ENCODE measurements at regions not wholly inside any gene's neighbourhood (a gene's known extent, or its start where the extent isn't known, plus 50 kb on each side); places are given as distances from the start of the nearest gene placed in this dataset.

- no peak for TF ChIP-seq POLR2AphosphoS5 (IDR thresholded peaks at IDR 0.05; ENCODE audit: low read length)
- TF ChIP-seq EED (IDR thresholded peaks at IDR 0.05; ENCODE audit: low read depth) = no peak
Measured at GRCh38 chr11:39675171-39675570, 1784.3 kb downstream of the LRRC4C start (continued).

- intact Hi-C loops (cut with micrococcal nuclease; ENCODE audit: unreplicated experiment) = no loop called here
- H3K9me3 ChIP-seq (replicated peaks; ENCODE audit: control insufficient read depth, insufficient read depth, low read length) = no peaks in the 10 kb centered on the region
- no peak overlapping the region for H3K9ac ChIP-seq (ENCODE audit: control insufficient read depth, insufficient read depth, low read length)
- in situ Hi-C loops (cut with MboI) = no loop called here
- no peak overlapping the region for H3K27ac ChIP-seq (ENCODE audit: control insufficient read depth, insufficient read depth)
- no peaks in the 10 kb centered on the region for H3K4me1 ChIP-seq (ENCODE audit: control insufficient read depth, insufficient read depth, low read length)
- ATAC-seq = no peak
- 0% methylated on average over 2 of the region's 2 CpGs for WGBS (ENCODE audit: insufficient coverage, insufficient replicate concordance, low lambda C conversion rate, missing lambda C conversion rate)
- no peaks in the 10 kb centered on the region for H3K79me2 ChIP-seq (ENCODE audit: control insufficient read depth, insufficient read depth, low read length)
- no peak overlapping the region for H3K4me2 ChIP-seq (ENCODE audit: control insufficient read depth, insufficient read depth)
- no peak overlapping the region for H3K4me3 ChIP-seq
- ChIA-PET RAD21 (ENCODE audit: unreplicated experiment) (interaction anchor here (0.6 kb wide), 1 partner anchor 12 kb away, joined by 3 read pairs; no protein-coding TSS in a partner anchor), POLR2A (no interaction called here), CTCF (no interaction called here), SMC1A (ENCODE audit: uncharacterized antibody, unreplicated experiment) (no interaction called here)
- no peak for DNase-seq (ENCODE audit: low read depth, low spot score)
- H2AFZ ChIP-seq (ENCODE audit: control insufficient read depth, low read depth, low read length) = no peak overlapping the region
- no peak for FAIRE-seq
- no peaks in the 10 kb centered on the region for H3K36me3 ChIP-seq (ENCODE audit: control insufficient read depth in 2 of 2, insufficient read depth in 2 of 2, low read length in 1 of 2)
- no TSS peak for BruUV-seq (replicated peaks)
- no peaks in the 10 kb centered on the region for H4K20me1 ChIP-seq (ENCODE audit: control insufficient read depth, insufficient read depth)
- H3K27me3 ChIP-seq (replicated peaks in 1 of 2; ENCODE audit: control insufficient read depth in 2 of 2, insufficient read depth in 2 of 2, low read length in 1 of 2) = no peaks in the 10 kb centered on the region
- no peak for TF ChIP-seq MTA3 (IDR thresholded peaks at IDR 0.05; ENCODE audit: borderline replicate concordance, low read length)
- TF ChIP-seq ZNF24 (IDR thresholded peaks at IDR 0.05) = no peak
- no peak for TF ChIP-seq CEBPB (IDR thresholded peaks at IDR 0.05; ENCODE audit: borderline replicate concordance in 1 of 2, low read depth in 2 of 2, low read length in 2 of 2)
- TF ChIP-seq, protein P1, sequence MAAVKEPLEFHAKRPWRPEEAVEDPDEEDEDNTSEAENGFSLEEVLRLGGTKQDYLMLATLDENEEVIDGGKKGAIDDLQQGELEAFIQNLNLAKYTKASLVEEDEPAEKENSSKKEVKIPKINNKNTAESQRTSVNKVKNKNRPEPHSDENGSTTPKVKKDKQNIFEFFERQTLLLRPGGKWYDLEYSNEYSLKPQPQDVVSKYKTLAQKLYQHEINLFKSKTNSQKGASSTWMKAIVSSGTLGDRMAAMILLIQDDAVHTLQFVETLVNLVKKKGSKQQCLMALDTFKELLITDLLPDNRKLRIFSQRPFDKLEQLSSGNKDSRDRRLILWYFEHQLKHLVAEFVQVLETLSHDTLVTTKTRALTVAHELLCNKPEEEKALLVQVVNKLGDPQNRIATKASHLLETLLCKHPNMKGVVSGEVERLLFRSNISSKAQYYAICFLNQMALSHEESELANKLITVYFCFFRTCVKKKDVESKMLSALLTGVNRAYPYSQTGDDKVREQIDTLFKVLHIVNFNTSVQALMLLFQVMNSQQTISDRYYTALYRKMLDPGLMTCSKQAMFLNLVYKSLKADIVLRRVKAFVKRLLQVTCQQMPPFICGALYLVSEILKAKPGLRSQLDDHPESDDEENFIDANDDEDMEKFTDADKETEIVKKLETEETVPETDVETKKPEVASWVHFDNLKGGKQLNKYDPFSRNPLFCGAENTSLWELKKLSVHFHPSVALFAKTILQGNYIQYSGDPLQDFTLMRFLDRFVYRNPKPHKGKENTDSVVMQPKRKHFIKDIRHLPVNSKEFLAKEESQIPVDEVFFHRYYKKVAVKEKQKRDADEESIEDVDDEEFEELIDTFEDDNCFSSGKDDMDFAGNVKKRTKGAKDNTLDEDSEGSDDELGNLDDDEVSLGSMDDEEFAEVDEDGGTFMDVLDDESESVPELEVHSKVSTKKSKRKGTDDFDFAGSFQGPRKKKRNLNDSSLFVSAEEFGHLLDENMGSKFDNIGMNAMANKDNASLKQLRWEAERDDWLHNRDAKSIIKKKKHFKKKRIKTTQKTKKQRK (IDR thresholded peaks at IDR 0.05; ENCODE audit: low read depth, low read length) = no peak
- no peak for TF ChIP-seq SUZ12 (IDR thresholded peaks at IDR 0.05; ENCODE audit: unreplicated experiment)
- no peak for TF ChIP-seq KDM1A (IDR thresholded peaks at IDR 0.05; ENCODE audit: borderline replicate concordance)
- no peak for TF ChIP-seq E4F1 (IDR thresholded peaks at IDR 0.05; ENCODE audit: borderline replicate concordance, partially characterized antibody)
- TF ChIP-seq, protein P2, sequence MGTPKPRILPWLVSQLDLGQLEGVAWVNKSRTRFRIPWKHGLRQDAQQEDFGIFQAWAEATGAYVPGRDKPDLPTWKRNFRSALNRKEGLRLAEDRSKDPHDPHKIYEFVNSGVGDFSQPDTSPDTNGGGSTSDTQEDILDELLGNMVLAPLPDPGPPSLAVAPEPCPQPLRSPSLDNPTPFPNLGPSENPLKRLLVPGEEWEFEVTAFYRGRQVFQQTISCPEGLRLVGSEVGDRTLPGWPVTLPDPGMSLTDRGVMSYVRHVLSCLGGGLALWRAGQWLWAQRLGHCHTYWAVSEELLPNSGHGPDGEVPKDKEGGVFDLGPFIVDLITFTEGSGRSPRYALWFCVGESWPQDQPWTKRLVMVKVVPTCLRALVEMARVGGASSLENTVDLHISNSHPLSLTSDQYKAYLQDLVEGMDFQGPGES (IDR thresholded peaks at IDR 0.05) = no peak
- TF ChIP-seq, protein P3, sequence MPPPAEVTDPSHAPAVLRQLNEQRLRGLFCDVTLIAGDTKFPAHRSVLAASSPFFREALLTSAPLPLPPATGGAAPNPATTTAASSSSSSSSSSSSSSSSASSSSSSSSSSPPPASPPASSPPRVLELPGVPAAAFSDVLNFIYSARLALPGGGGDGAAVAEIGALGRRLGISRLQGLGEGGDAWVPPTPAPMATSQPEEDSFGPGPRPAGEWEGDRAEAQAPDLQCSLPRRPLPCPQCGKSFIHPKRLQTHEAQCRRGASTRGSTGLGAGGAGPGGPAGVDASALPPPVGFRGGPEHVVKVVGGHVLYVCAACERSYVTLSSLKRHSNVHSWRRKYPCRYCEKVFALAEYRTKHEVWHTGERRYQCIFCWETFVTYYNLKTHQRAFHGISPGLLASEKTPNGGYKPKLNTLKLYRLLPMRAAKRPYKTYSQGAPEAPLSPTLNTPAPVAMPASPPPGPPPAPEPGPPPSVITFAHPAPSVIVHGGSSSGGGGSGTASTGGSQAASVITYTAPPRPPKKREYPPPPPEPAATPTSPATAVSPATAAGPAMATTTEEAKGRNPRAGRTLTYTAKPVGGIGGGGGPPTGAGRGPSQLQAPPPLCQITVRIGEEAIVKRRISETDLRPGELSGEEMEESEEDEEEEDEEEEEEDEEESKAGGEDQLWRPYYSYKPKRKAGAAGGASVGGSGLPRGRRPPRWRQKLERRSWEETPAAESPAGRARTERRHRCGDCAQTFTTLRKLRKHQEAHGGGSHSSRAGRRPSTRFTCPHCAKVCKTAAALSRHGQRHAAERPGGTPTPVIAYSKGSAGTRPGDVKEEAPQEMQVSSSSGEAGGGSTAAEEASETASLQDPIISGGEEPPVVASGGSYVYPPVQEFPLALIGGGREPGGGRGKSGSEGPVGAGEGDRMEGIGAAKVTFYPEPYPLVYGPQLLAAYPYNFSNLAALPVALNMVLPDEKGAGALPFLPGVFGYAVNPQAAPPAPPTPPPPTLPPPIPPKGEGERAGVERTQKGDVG (CRISPR knock-in tag; IDR thresholded peaks at IDR 0.05) = no peak
- no peak for TF ChIP-seq EP300 (IDR thresholded peaks at IDR 0.05; ENCODE audit: borderline replicate concordance in 1 of 2, control insufficient read depth in 1 of 2, low read depth in 2 of 2, low read length in 2 of 2)
- no peak for TF ChIP-seq PML (IDR thresholded peaks at IDR 0.05; ENCODE audit: low read length)
Measured at GRCh38 chr11:39674761-39675160, 1784.7 kb downstream of the LRRC4C start.
